GM12891 (cell line): ENCODE measurements at regions not wholly inside any gene's neighbourhood (a gene's known extent, or its start where the extent isn't known, plus 50 kb on each side); places are given as distances from the start of the nearest gene placed in this dataset.

Experiments
- PAX5 ChIP-seq: IDR thresholded peaks from 2 replicates; pipeline ENCODE4 v1.6.1; 2011; ENCODE audit warnings: low read length, moderate library complexity, mild to moderate bottlenecking; ENCODE audit not compliant: insufficient read depth, severe bottlenecking
- POLR2A ChIP-seq: IDR thresholded peaks from 2 replicates; pipeline ENCODE4 v1.6.1; 2011; ENCODE audit warnings: low read depth, low read length, control low read depth
- POLR2AphosphoS5 ChIP-seq: IDR thresholded peaks from 2 replicates; pipeline ENCODE4 v1.6.1; 2011; ENCODE audit warnings: low read depth, low read length, control low read depth
- TAF1 ChIP-seq: IDR thresholded peaks from 2 replicates; pipeline ENCODE4 v1.6.1; 2011; ENCODE audit warnings: low read depth, low read length, control low read depth

DNA sequence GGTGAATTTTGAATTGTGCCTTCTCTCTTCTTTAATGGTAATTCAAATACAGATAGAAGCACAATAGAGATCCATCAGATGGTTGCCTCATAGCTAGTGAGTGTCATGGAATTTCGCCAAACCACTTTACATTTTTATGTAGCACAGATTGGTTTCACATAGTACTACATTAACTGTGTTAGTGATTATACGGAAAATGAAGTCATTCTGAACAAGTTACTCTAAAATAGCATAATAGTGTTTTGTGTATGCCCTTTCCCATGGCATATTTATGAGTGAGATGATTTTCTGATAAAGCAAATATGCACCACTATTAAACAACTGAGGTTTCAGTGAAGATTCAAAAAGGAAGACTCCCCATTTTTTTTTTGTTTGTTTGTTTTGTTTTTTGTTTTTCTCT is 1623.5 kb downstream of the PCDH9 start:
- TF ChIP-seq POLR2A = no peak
- no peak for TF ChIP-seq POLR2AphosphoS5
- TF ChIP-seq TAF1 = no peak
- no peak for TF ChIP-seq PAX5
